ENCODE measurements at regions not wholly inside any gene's neighbourhood (a gene's known extent, or its start where the extent isn't known, plus 50 kb on each side); places are given as distances from the start of the nearest gene placed in this dataset.
"Not testable (repeated sequence)": the region's sequence is repeated elsewhere in the genome, so short reads cannot be mapped to it uniquely, and the experiment has no call there.

- Histone ChIP-seq H3K4me3 (no peak overlapping the region), H3K27ac (no peak overlapping the region), H3K36me3 (no peaks in the 10 kb centered on the region), H3K27me3 (no peaks in the 10 kb centered on the region), H3K9me3 (ENCODE audit: low read depth) (no peaks in the 10 kb centered on the region), H3K4me1 (ENCODE audit: low read depth) (no peaks in the 10 kb centered on the region)
- no peak for DNase-seq (ENCODE audit: low read depth in 1 of 2, low spot score in 1 of 2)
- TF ChIP-seq, protein P1, sequence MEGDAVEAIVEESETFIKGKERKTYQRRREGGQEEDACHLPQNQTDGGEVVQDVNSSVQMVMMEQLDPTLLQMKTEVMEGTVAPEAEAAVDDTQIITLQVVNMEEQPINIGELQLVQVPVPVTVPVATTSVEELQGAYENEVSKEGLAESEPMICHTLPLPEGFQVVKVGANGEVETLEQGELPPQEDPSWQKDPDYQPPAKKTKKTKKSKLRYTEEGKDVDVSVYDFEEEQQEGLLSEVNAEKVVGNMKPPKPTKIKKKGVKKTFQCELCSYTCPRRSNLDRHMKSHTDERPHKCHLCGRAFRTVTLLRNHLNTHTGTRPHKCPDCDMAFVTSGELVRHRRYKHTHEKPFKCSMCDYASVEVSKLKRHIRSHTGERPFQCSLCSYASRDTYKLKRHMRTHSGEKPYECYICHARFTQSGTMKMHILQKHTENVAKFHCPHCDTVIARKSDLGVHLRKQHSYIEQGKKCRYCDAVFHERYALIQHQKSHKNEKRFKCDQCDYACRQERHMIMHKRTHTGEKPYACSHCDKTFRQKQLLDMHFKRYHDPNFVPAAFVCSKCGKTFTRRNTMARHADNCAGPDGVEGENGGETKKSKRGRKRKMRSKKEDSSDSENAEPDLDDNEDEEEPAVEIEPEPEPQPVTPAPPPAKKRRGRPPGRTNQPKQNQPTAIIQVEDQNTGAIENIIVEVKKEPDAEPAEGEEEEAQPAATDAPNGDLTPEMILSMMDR (IDR thresholded peaks at IDR 0.05; ENCODE audit: low read depth, low read length): no peak
These were observed 90.0 kb upstream of the BNIP2 start for GRCh38 chr15:59779110-59779509.

- Histone ChIP-seq H3K27me3 (no peaks in the 10 kb centered on the region), H3K4me1 (ENCODE audit: low read depth) (no peaks in the 10 kb centered on the region), H3K4me3 (no peak overlapping the region), H3K27ac (no peak overlapping the region), H3K36me3 (no peaks in the 10 kb centered on the region), H3K9me3 (ENCODE audit: low read depth) (no peaks in the 10 kb centered on the region)
- DNase-seq (ENCODE audit: low read depth in 1 of 2, low spot score in 1 of 2): no peak
- TF ChIP-seq, protein P1 (IDR thresholded peaks at IDR 0.05; ENCODE audit: low read depth, low read length): no peak
These were observed 75.7 kb upstream of the BNIP2 start for GRCh38 chr15:59764775-59765174.

DNA sequence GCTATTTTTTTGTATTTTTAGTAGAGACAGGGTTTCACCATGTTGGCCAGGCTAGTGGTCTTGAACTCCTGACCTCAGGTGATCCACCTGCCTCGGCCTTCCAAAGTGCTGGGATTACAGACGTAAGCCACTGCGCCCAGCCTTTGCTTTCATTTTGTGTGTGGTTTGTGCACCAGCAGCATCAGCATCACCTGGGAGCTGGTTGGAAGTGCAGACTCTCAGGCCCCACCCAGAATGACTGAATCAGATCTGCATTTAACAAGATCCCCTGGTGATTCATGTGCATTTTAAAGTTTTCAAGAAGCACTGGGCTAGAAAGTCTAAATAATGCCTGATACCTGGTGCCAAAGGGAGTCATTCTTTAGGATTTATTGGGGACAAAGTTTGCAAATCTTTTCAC is 73.4 kb upstream of the BNIP2 start:
- no peak for DNase-seq (ENCODE audit: low read depth in 1 of 2, low spot score in 1 of 2)
- Histone ChIP-seq H3K4me3 (no peak overlapping the region), H3K4me1 (ENCODE audit: low read depth) (no peaks in the 10 kb centered on the region), H3K27ac (no peak overlapping the region), H3K27me3 (no peaks in the 10 kb centered on the region), H3K9me3 (ENCODE audit: low read depth) (no peaks in the 10 kb centered on the region), H3K36me3 (no peaks in the 10 kb centered on the region)
- TF ChIP-seq, protein P1 (IDR thresholded peaks at IDR 0.05; ENCODE audit: low read depth, low read length): no peak

GRCh38 chr15:59760256-59760655 is 71.1 kb upstream of the BNIP2 start:
- not testable (repeated sequence) for H3K27me3 ChIP-seq; H3K4me1 ChIP-seq (ENCODE audit: low read depth); H3K36me3 ChIP-seq; H3K4me3 ChIP-seq; DNase-seq (ENCODE audit: low read depth in 1 of 2, low spot score in 1 of 2); H3K27ac ChIP-seq; H3K9me3 ChIP-seq (ENCODE audit: low read depth)

DNA sequence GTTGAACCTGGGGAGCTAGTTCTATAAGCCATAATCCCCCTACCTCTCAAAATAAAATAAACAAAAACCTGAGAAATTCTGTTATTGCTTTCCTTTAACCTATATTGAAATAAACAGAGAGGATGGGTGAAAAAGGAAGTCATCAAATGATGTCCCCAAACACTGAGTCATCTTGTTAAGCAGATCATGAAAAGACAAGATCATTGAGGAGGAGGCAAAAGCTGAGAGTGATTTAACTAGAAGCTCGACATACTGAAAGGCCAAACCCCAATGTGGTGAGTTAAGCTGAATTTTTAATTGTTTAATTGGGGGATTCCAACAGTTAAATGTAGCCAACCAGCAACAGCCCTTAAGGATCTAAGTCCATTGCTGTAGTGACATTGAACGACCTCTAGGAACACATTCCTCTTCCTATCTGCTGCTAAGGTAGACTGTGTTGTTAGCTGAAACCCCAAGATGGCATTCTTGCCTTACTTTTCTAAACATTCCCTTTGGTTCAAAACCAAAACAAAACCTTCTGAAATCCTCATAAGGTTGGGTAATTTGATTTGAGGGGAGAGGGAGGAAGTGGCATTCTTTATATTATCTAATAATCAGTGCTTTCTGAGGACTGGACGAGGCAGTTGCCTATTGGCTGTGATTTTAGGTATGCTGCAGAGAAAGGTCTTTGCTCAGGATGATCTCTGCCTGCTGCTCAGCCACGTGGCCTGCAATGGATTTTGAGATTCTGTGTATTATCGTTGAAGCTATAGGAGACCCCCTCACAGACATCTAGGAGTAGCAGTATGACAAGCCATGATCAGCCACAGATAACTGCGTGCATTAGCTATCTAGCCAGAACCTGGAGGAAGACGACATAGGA is 62.7 kb upstream of the BNIP2 start:
- Histone ChIP-seq H3K4me1 (ENCODE audit: low read depth) (no peaks in the 10 kb centered on the region), H3K9me3 (ENCODE audit: low read depth) (no peaks in the 10 kb centered on the region), H3K27ac (no peak overlapping the region), H3K27me3 (no peaks in the 10 kb centered on the region), H3K36me3 (no peaks in the 10 kb centered on the region), H3K4me3 (no peak overlapping the region)
- TF ChIP-seq, protein P1 (IDR thresholded peaks at IDR 0.05; ENCODE audit: low read depth, low read length): peak; percentile 8
- peak; percentile 8 to 44 for DNase-seq (ENCODE audit: low read depth in 1 of 2, low spot score in 1 of 2)

DNA sequence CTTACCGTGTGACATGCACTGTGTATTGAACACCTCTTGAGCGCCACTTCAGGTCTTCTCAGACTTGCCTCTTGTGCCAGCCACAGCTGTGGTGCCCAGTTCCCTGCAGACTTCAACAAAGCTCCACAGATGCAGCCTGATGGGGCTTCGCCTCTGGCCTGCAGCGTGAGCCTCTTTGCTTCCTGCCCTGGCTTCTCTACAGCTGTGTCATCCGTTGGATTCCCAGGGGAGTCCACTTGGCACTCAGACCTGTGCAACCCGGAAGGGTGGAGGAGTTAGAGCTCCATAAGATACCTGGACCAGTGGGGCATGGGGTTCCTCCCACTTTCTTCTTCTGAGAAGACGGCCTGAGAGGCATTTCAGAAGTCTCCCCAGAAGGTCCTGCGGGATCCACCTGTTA is 57.7 kb upstream of the BNIP2 start:
- no peak overlapping the region for H3K4me3 ChIP-seq
- H3K27me3 ChIP-seq: no peaks in the 10 kb centered on the region
- H3K4me1 ChIP-seq (ENCODE audit: low read depth): no peaks in the 10 kb centered on the region
- TF ChIP-seq, protein P1 (IDR thresholded peaks at IDR 0.05; ENCODE audit: low read depth, low read length): no peak
- H3K27ac ChIP-seq: no peak overlapping the region
- no peaks in the 10 kb centered on the region for H3K9me3 ChIP-seq (ENCODE audit: low read depth)
- H3K36me3 ChIP-seq: no peaks in the 10 kb centered on the region
- DNase-seq (ENCODE audit: low read depth in 1 of 2, low spot score in 1 of 2): no peak

All from cardiac muscle cell (in vitro differentiated cells and primary cell).